RCC 7860 (cell line): ENCODE measurements at regions not wholly inside any gene's neighbourhood (a gene's known extent, or its start where the extent isn't known, plus 50 kb on each side); places are given as distances from the start of the nearest gene placed in this dataset.
"Not testable (repeated sequence)": the region's sequence is repeated elsewhere in the genome, so short reads cannot be mapped to it uniquely, and the experiment has no call there.

Experiments used
- DNase-seq: peaks from one replicate; pipeline ENCODE4 v3.0.0-alpha.2; 2015; ENCODE audit warnings: low spot score
- FAIRE-seq: peaks from 2 replicates; lab custom pipeline; 2012; peaks lifted over from hg19 to GRCh38; lab: Jason Lieb, UNC

- not testable (repeated sequence) for FAIRE-seq, DNase-seq
Observed at GRCh38 chr4:187505798-187506141, 489.8 kb upstream of the ZFP42 start.

- DNase-seq, result no peak
- FAIRE-seq, result no peak
Observed at GRCh38 chr4:187516224-187516623, 479.3 kb upstream of the ZFP42 start.

DNA sequence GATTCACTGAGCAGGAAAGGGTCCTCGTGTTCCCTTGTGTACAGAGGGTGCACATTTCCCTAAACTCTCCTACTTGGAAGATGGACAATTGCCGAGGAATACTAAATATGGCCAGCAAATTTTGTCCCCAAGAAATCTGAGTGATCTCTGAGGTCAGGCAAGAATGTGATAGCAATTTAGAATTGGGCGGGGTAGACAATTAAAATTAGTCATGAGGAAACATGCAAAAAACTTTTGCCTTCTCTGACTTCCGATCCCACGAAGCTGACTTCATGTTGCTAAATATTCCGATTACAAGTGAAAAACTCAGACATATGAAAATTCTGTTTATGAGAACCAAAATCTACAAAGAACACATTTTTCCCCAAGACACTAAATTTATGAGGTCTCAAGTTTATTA is 453.9 kb upstream of the ZFP42 start:
- FAIRE-seq (no peak), DNase-seq (no peak)

- DNase-seq (no peak), FAIRE-seq (no peak)
Observed at GRCh38 chr4:187544461-187545053, 451.0 kb upstream of the ZFP42 start.

DNA sequence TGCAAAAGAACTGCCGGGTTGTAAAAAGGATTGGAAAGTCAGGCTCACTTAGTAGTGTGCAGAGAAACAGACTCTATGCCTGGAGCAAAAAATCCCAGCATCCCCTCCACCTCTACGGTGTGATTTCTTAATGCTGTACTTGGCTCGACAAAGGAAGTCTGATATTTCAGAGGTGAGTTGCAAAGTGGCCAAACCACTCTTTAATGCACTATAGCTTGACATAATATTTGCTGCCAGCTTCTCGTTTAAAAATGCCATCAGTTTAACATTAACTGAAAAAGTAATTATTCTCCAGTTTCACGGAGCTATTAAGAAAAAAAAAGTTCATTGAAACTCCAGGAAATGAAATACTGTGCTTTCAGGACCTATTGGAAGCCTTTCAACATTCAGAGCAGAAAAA is 448.3 kb upstream of the ZFP42 start:
- FAIRE-seq, result no peak

DNA sequence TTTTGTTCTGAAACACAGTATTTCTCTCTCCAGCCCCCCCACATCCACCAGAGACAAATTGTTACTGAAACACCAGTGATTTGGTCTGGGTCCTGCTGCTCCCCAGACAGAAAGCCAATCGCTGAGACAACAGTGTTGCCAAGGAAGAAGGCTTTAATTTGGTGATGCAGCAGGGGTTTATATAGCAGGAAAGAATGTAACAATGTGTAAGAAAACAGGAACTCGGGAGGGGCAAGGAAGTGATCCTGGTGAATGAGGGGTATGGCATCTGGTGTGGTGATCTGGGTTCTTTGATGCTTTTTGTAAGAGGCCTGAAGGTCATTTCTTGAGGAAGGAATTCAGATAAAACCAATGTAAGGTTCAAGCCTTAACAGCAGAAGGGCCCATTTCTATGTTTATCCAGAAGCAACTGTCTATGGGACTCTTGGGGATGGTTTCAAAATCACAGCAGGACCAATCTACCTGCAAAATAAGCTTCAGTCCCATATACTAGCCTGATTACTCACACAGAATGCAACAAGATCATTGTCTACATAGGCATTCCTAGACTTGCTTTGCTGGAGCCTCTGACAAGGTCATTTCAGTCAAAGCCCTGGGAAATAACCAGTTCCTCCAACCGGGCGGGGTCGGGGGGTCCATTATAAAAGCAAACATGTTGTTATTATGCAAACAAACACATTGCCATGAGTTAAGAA is 445.2 kb upstream of the ZFP42 start:
- FAIRE-seq (no peak), DNase-seq (no peak)

More for the DNA sequence above, 448.3 kb upstream of the ZFP42 start:
- DNase-seq, result no peak

DNA sequence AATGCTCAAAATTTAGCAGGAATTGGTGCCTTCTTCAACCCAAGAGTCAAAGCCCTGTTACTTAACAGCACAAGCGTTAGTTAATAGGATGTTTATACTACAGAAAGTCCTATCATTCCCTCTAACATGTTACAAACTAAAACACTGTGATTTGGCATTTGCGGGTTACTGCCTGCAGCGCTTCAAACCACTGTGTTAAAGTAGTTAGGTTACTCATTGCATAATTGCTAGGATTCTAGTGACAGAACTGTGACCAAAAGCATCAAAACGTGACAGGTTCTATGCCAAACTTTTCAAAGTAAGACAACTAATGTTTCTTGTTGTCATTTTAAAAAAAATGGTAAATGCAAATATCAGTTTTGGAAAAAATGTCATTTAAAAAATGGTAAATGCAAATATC is 442.8 kb upstream of the ZFP42 start:
- DNase-seq (no peak), FAIRE-seq (no peak)

GRCh38 chr4:187555174-187555573 is 440.4 kb upstream of the ZFP42 start:
- DNase-seq, result no peak
- no peak for FAIRE-seq

DNA sequence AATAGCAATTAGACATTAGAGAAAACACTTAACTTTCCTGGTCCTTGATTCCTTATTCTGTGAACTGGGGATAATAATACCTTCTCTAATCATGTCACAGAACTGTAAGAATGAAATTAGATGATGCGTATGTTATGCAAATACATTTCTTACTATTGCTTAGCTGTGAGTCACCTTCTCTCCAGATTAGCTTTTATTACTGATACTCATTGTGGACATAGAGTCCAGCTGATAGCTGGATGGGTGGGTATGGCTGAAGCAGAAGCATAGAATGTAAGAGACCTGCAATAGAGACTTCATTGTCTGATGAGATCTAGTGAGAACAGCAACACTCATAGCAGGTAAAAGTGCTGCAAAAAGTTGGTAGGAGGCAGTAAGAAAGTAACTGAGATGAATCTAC is 437.2 kb upstream of the ZFP42 start:
- DNase-seq (no peak), FAIRE-seq (no peak)

DNA sequence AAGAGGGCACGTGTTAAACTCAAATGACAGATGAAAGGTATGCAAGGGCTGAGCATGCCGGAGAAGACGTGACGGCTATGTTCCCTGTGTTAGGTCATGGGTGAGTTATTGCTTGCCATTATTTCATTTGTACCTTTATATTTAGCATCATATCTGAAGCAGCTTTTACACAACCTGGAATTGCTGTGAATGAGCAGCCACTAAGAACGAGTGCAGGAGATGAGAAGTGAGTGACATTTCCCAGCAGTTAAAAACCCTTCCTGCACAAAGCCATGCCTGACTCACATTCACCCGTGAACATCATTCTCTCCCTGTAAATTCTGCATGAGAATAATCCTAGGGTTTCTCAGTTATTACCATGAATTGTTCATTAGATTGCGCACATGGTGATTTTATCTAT is 433.2 kb upstream of the ZFP42 start:
- FAIRE-seq (no peak), DNase-seq (no peak)

DNA sequence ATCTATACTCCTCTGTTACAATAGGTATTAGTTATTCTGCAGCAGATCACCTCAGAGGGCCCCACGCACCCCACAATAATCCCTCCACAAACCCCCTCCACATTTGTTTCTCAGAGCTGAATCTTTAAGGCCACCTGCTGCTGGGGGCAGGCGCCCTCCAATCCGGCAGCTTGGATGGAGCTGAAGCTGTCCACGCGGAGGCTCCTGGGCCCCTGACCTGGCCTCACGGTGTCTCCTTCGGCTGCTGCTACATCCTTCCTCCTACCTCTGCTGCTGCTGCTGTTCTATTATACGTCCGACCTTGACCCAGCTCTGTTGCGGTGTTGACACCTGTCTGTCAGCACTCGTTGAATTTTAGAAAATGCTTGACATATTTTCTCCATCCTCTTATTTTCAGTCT is 430.2 kb upstream of the ZFP42 start:
- FAIRE-seq (no peak), DNase-seq (no peak)

DNA sequence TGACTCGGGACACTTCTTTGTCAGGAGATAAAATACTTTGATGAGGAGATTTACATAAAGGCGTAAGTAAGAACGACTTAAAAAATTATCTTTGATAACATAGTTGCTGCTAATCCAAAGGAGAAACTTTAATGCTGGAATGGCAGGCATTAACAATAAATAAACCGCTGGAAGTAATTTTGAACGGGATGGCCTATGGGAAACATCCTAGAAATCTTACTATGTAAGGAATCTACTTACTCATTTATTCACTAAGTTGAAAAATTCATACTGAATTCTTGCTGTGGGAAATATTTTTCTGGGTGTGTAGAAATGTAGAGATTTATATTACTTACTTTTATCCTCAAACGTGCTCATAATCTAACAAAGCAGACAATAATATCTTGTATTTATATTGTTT is 425.7 kb upstream of the ZFP42 start:
- FAIRE-seq (no peak), DNase-seq (no peak)

DNA sequence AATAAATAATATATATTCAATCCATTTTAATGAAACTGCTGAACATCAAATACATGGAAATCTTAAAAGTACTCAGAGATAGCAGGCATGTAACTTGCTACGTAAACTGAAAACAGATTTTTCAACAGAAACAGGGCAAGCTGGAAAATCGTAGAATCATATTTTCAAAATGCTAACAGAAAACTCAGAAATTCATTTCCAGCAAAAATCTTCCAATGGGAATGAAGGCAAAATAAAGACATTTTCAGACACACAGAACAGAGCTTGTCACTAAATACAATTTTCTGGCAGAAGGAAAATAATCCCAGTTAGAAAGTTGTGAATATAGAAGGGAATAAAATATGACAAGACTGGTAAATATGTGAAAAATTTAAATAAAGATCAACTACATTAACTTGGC is 419.9 kb upstream of the ZFP42 start:
- DNase-seq (no peak), FAIRE-seq (no peak)

GRCh38 chr4:187576751-187577150 is 418.8 kb upstream of the ZFP42 start:
- FAIRE-seq (no peak), DNase-seq (no peak)

DNA sequence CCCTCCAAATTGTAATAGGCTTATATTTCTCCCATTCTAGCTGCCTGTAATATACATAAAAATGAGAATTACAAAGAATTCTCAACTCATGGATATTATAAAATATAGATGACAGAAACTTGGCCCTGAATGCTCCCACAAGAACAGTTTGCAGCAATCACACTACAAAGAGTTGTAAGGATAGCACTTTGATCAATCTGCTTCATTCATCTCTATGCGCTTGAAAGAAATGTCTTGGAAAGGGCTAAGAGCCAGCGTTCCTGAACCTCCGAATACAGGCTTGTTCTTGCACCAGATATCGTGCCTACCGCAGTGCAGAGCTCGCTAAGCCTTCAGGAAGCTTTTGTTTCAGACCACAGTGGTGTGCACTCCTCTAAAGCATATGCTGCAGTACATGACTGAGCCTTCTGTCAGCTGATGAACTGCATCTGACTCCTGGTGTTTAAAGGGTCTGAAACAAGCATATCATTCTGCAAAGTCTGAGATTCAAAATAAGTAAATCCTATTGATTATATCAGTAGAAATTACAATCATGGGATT is 417.6 kb upstream of the ZFP42 start:
- DNase-seq (no peak), FAIRE-seq (no peak)

- no peak for DNase-seq
- FAIRE-seq, result no peak
Observed at GRCh38 chr4:187586892-187587291, 408.7 kb upstream of the ZFP42 start.

- no peak for FAIRE-seq
- no peak for DNase-seq
Observed at GRCh38 chr4:187598196-187598595, 397.4 kb upstream of the ZFP42 start.

GRCh38 chr4:187602339-187603092 is 393.1 kb upstream of the ZFP42 start:
- FAIRE-seq (peak; percentile 51), DNase-seq (peak; percentile 65)

DNA sequence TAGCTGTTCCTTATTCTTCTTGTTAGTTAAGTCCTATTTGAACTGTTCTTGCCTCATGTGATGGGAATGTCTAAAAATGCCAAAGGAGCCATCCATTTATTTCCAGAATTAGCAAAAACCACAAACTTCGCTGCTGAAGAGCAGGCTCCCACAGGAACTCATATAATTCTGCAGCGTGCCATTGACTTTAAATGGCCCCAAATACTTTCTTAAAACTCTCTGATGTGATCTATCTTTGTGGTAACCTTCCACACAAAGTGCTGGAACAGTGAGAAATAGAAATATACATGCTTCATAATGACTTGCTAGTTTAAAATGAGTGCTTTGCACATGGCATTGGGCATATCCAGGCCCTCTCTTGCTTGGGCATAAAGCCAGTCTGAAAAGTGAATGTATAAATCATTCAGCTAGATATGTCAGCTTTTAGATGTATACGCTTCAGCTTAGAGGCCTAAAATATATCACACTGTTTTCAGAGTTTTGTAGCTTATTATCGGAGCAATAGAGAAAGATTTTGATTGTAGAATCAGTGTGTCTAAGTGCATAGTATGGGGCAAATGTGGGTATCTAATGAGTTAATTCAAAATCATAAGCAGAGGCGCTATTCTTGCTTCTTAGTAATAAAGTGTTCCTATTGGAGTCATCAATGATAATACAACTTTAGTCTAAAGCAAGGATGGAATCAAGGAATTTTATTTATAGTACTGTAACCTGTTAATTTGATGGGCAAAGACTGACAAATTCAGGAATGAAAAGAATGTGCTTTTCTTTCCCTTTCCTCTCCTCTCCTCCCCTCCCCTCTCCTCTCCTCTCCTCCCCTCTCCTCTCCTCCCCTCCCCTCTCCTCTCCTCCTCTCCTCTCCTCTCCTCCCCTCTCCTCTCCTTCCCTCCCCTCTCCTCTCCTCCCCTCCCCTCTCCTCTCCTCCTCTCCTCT is 392.2 kb upstream of the ZFP42 start:
- FAIRE-seq, result no peak
- DNase-seq, result no peak

DNA sequence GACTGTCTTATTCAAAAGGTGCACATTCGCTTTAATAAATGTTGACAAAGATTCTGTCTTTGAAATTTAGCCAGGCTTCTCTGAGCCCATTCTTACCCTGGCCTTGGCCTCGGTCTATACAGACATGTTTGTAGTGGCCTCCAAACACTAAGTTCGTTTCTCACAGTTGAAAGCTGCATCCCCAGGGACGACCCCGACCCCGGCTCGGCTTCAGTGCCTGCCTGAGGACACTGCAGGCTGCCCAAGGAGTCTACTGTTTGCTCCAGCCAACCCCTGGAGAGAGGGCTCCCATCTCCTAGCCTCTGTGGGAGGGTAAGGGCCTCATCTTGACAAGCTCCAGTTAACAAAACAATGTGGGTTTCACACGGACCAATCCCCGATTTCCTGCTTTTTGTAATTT is 390.6 kb upstream of the ZFP42 start:
- FAIRE-seq (no peak), DNase-seq (no peak)

DNA sequence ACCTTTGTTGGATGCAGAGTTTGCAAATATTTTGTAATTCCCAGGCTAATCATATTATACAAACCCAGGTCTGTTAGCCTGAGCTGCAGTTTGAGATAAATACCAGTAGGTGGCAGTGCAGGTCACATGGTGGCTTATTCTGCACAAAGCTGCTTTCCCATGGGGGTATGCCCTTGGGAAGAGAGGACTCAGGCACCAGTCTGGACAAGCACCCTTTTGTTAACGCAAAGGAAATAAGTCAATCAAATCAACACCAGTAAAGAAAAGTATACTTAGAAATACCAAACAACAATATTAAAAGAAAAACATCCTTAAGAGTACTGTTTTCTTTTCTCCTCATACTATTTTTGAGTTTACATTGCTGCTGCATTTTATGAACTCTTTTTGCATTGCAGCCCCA is 389.0 kb upstream of the ZFP42 start:
- no peak for FAIRE-seq
- peak; percentile 3 for DNase-seq
